Caco-2 (cell line): ENCODE measurements at regions not wholly inside any gene's neighbourhood (a gene's known extent, or its start where the extent isn't known, plus 50 kb on each side); places are given as distances from the start of the nearest gene placed in this dataset.

Source experiments
- BruUV-seq: library from RNA; stranded (reverse); fragments of 400-500 nt; replicated peaks from 2 replicates; lab custom pipeline; 2021; lab: Mats Ljungman, UMichigan
- CTCF ChIA-PET: fragments of 300-600 bp; sonication (Branson Sonifier 250); formaldehyde crosslinking; loops from one replicate; lab custom pipeline; 2022; ENCODE audit warnings: antibody characterized with exemption; lab: Charles Lee
- POLR2A ChIA-PET: fragments of 300-600 bp; sonication (Branson Sonifier 250); formaldehyde crosslinking; loops from one replicate; lab custom pipeline; 2022; ENCODE audit warnings: antibody characterized with exemption; lab: Charles Lee
- DNase-seq, 2 experiments: peaks; one replicate each; pipeline versions ENCODE4 v3.0.0 to v3.0.0-alpha.2; 2020 to 2022
- H3K27me3 ChIP-seq: replicated peaks from 2 replicates; pipeline ENCODE4 v1.6.0; 2011; ENCODE audit warnings: low read length; ENCODE audit not compliant: control insufficient read depth, insufficient read depth
- H3K36me3 ChIP-seq: 2 replicates; pipeline ENCODE4 v1.5.1; 2011; ENCODE audit warnings: low read length; ENCODE audit not compliant: control insufficient read depth, insufficient read depth
- H3K4me1 ChIP-seq: fragments of 250-450 bp; sonication (Bioruptor Pico); 2 replicates; pipeline ENCODE4 v1.5.1; 2020; ENCODE audit warnings: mild to moderate bottlenecking
- H3K4me3 ChIP-seq: 2 replicates; pipeline ENCODE4 v1.5.1; 2011; ENCODE audit warnings: low read depth, mild to moderate bottlenecking, control low read depth, low read length
- H3K9me3 ChIP-seq: fragments of 250-450 bp; sonication (Bioruptor Pico); 2 replicates; pipeline ENCODE4 v1.5.1; 2020; ENCODE audit warnings: mild to moderate bottlenecking, moderate library complexity
- H3K27ac Mint-ChIP-seq: one replicate; pipeline ENCODE4 v1.8.0; 2022; ENCODE audit warnings: mixed read lengths; ENCODE audit not compliant: unreplicated experiment
- H3K27me3 Mint-ChIP-seq: one replicate; pipeline ENCODE4 v1.8.0; 2022; ENCODE audit warnings: mixed read lengths; ENCODE audit not compliant: insufficient read depth, unreplicated experiment
- H3K36me3 Mint-ChIP-seq: one replicate; pipeline ENCODE4 v1.8.0; 2022; ENCODE audit warnings: mild to moderate bottlenecking, mixed read lengths; ENCODE audit not compliant: insufficient read depth, unreplicated experiment
- H3K4me1 Mint-ChIP-seq: one replicate; pipeline ENCODE4 v1.8.0; 2022; ENCODE audit warnings: low read depth, mixed read lengths; ENCODE audit not compliant: unreplicated experiment
- H3K4me3 Mint-ChIP-seq: one replicate; pipeline ENCODE4 v1.8.0; 2022; ENCODE audit warnings: mild to moderate bottlenecking, moderate library complexity, mixed read lengths; ENCODE audit not compliant: unreplicated experiment
- H3K9me3 Mint-ChIP-seq: one replicate; pipeline ENCODE4 v1.8.0; 2022; ENCODE audit warnings: mixed read lengths; ENCODE audit not compliant: unreplicated experiment
- CTCF ChIP-seq, 2 experiments: fragments of 200-600 bp in 1 of 2; IDR thresholded peaks; 1 replicate in 1 of 2; 2 replicates in 1 of 2; pipeline versions ENCODE4 v1.5.1 to v1.8.0; 2011 to 2022; ENCODE audit warnings: antibody characterized with exemption in 1 of 2, control low read depth in 1 of 2, inconsistent platforms in 1 of 2, low read depth in 1 of 2, low read length in 1 of 2, mild to moderate bottlenecking in 1 of 2, moderate library complexity in 1 of 2; ENCODE audit not compliant: insufficient read depth in 1 of 2, severe bottlenecking in 1 of 2, unreplicated experiment in 1 of 2
- intact Hi-C: fragments of 100-400 bp; cut with micrococcal nuclease; formaldehyde crosslinking; loops from one replicate; pipeline ENCODE4 v1.10.0; 2022; ENCODE audit not compliant: unreplicated experiment

- Histone ChIP-seq H3K36me3 (no peaks in the 10 kb centered on the region), H3K27me3 (no peaks in the 10 kb centered on the region), H3K4me1 (peaks cover 5% of the 10 kb centered on the region; the same call in 1 of the 2 replicates), H3K4me3 (no peak overlapping the region), H3K9me3 (no peaks in the 10 kb centered on the region)
- Mint-ChIP-seq H3K27me3 (no peaks in the 10 kb centered on the region), H3K4me1 (peaks cover 6% of the 10 kb centered on the region), H3K36me3 (no peaks in the 10 kb centered on the region), H3K4me3 (no peak overlapping the region), H3K9me3 (no peaks in the 10 kb centered on the region), H3K27ac (no peak overlapping the region)
- intact Hi-C loops: no loop called here
- no peak for TF ChIP-seq CTCF (IDR thresholded peaks at IDR 0.05; ENCODE audit: insufficient read depth in 1 of 2, low read depth in 1 of 2, low read length in 1 of 2, severe bottlenecking in 1 of 2, unreplicated experiment in 1 of 2)
- ChIA-PET POLR2A (no interaction called here), CTCF (interaction anchor here (1.2 kb wide), 1 partner anchor 12 kb away, joined by 4 read pairs; no protein-coding TSS in a partner anchor)
- no peak for DNase-seq
- no TSS peak for BruUV-seq
These were observed 292.9 kb upstream of the MSX2 start for GRCh38 chr5:174431504-174431903.

GRCh38 chr5:174433098-174433497 is 291.3 kb upstream of the MSX2 start:
- BruUV-seq: no TSS peak
- Mint-ChIP-seq H3K36me3 (no peaks in the 10 kb centered on the region), H3K4me1 (peaks cover 6% of the 10 kb centered on the region), H3K4me3 (no peak overlapping the region), H3K27ac (no peak overlapping the region), H3K9me3 (no peaks in the 10 kb centered on the region), H3K27me3 (no peaks in the 10 kb centered on the region)
- Histone ChIP-seq H3K4me3 (no peak overlapping the region), H3K27me3 (no peaks in the 10 kb centered on the region), H3K36me3 (no peaks in the 10 kb centered on the region), H3K9me3 (no peaks in the 10 kb centered on the region), H3K4me1 (peaks cover 5% of the 10 kb centered on the region; the same call in 1 of the 2 replicates)
- ChIA-PET POLR2A (no interaction called here), CTCF (no interaction called here)
- TF ChIP-seq CTCF (IDR thresholded peaks at IDR 0.05; ENCODE audit: insufficient read depth in 1 of 2, low read depth in 1 of 2, low read length in 1 of 2, severe bottlenecking in 1 of 2, unreplicated experiment in 1 of 2): no peak
- no peak for DNase-seq
- intact Hi-C loops: no loop called here

DNA sequence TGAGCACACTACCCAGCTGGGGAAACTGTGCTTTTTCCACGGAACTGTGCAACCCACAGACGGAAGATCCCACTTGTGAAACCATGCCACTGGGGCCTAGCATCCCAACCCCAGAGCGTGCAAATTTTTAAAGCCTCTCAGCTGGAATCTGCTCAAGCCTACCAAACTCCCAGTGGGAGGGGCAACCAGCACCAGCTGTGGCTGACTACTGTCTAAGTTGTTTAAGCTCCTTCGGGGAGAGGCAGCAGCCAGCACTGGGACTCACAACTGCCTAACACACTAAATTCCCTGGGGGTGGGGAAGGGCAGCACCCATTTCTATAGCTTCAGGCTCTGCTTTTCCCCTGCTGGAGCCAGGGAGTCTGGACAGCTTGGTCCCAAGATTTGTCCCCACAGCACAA is 287.6 kb upstream of the MSX2 start:
- Mint-ChIP-seq H3K27me3 (no peaks in the 10 kb centered on the region), H3K4me1 (peaks cover 6% of the 10 kb centered on the region), H3K9me3 (no peaks in the 10 kb centered on the region), H3K4me3 (no peak overlapping the region), H3K27ac (no peak overlapping the region), H3K36me3 (no peaks in the 10 kb centered on the region)
- H3K4me3 ChIP-seq: no peak overlapping the region
- H3K36me3 ChIP-seq: no peaks in the 10 kb centered on the region
- DNase-seq: no peak
- H3K4me1 ChIP-seq: peaks cover 2% of the 10 kb centered on the region; the same call in 1 of the 2 replicates
- H3K27me3 ChIP-seq: no peaks in the 10 kb centered on the region
- H3K9me3 ChIP-seq: no peaks in the 10 kb centered on the region
- CTCF ChIA-PET: no interaction called here
- intact Hi-C loops: no loop called here
- POLR2A ChIA-PET: no interaction called here
- TF ChIP-seq CTCF (IDR thresholded peaks at IDR 0.05; ENCODE audit: insufficient read depth in 1 of 2, low read depth in 1 of 2, low read length in 1 of 2, severe bottlenecking in 1 of 2, unreplicated experiment in 1 of 2): no peak
- no TSS peak for BruUV-seq
